UCSD-AML1 (cell line): ENCODE measurements at regions not wholly inside any gene's neighbourhood (a gene's known extent, or its start where the extent isn't known, plus 50 kb on each side); places are given as distances from the start of the nearest gene placed in this dataset.
"Not testable (repeated sequence)": the region's sequence is repeated elsewhere in the genome, so short reads cannot be mapped to it uniquely, and the experiment has no call there.

Experiments used
- DNase-seq: peaks from one replicate; lab custom pipeline; 2025; ENCODE audit not compliant: unreplicated experiment; lab: John Stamatoyannopoulos, UW

GRCh38 chr2:234863043-234863934 is 88.5 kb upstream of the SH3BP4 start:
- DNase-seq, result no peak

- no peak for DNase-seq
Observed at GRCh38 chr2:234861841-234862735, 89.7 kb upstream of the SH3BP4 start.

- DNase-seq, result not testable (repeated sequence)
Observed at GRCh38 chr2:234859330-234859872, 92.4 kb upstream of the SH3BP4 start.

- DNase-seq, result no peak
Observed at GRCh38 chr2:234858790-234859329, 93.0 kb upstream of the SH3BP4 start.

DNA sequence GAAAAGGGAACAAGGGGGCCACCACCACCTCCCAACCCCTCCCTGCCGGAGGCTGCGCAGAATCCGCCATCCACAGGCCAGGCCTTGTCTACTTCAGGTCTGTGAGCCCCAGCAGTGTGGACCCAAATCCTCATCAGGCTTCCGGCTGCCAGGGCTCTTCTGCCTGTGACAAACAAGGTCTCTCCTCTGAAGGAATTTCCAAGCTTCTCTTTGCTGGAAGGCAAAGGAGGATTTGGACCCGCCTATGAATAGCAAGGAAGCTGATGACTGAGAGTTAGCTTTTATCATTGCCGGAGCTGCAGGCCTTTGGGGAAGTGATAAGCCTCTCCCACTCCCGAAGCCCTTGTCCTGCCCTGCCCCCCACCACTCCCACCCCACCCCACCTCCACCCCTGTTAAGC is 93.7 kb upstream of the SH3BP4 start:
- DNase-seq, result no peak

DNA sequence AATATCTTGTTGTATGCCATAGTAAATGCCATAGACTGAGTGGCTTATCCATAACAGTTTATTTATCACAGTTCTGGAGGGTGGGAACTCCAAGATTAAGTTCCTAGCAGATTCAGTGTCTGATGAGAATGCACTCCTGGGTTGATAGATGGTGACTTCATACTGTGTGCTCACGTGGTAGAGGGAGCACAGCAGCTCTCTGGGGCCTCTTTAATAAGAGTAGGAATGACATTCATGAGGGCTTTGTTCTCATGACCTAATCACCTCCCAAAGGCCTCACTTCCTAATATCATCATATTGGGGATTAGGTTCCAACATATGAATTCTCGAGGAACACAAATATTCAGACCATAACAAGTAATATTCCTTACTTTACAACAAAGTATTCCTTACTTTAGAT is 98.1 kb upstream of the SH3BP4 start:
- DNase-seq, result no peak

DNA sequence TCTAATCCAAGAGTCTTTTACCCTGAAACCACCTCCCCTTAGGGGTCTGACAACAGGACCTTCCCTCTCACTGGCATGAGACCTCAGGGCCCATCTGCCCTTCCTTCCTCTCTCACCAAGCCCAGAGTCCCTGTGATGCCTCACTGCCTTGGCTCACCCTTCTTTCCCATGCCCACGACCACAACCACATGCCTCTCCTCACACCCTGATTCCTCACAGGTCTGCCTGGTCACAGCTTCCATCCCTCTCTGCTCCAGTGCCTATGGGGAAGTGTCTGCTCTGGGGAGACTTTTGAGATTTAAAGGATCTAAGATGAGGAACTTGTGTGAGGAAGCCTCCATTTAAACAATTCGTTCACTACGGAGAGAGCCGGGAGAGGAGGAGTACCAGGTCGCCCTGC is 98.9 kb upstream of the SH3BP4 start:
- DNase-seq, result no peak

- DNase-seq, result no peak
Observed at GRCh38 chr2:234852035-234852434, 99.8 kb upstream of the SH3BP4 start.

GRCh38 chr2:234851451-234851850 is 100.4 kb upstream of the SH3BP4 start:
- no peak for DNase-seq

DNA sequence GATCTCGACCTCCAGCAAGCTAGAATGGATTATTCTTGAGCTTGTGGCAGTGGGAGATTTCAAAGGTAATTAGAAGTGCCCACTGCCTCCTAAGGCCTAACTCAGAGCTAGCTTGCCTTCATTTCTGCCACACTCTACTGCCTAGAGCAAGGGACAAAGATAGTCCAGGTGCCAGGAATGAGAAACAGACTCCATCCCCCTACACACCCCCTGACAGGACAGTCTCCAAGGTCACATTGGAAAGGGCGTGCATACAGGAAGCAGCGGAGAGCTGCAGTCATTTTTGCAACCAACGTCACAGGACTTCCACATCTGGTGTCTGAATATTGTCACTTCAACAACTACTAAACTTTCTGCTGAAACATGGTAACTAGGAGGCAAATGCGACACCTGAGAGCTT is 101.0 kb upstream of the SH3BP4 start:
- DNase-seq, result no peak

- no peak for DNase-seq
Observed at GRCh38 chr2:234849678-234850077, 102.1 kb upstream of the SH3BP4 start.

DNA sequence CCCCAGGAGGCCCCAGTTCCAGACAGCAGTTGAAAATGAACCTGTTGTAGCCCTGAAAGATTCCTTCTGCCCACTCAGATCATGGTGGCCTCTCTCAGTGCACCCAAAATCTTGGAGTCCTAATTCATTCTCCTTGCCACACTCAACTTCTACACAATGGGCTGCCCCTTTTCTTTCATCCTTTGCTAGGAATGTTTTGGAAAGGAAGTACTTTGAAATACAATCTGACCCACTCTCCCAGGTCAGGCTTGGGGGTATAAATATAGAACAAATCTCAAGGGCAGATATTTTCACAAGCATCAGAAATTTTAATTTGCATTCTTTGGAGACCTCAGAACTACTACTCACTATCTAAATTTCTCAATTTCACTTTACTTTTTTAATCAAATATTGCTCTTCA is 103.2 kb upstream of the SH3BP4 start:
- DNase-seq, result no peak

GRCh38 chr2:234847639-234848038 is 104.2 kb upstream of the SH3BP4 start:
- DNase-seq, result no peak

DNA sequence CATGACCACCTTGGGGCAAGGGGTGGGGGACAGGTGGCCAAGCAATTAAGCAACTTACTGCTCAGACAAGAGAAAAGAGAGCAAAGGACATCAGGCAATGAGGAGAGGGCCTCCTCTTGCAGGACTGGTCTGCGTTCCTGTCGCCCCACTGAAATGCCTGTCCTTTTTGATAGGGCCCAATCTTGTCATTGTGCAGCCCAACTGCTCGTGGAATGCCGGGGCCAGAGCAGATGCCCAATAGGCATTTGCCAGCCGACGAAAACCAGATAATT is 104.5 kb upstream of the SH3BP4 start:
- DNase-seq, result no peak

DNA sequence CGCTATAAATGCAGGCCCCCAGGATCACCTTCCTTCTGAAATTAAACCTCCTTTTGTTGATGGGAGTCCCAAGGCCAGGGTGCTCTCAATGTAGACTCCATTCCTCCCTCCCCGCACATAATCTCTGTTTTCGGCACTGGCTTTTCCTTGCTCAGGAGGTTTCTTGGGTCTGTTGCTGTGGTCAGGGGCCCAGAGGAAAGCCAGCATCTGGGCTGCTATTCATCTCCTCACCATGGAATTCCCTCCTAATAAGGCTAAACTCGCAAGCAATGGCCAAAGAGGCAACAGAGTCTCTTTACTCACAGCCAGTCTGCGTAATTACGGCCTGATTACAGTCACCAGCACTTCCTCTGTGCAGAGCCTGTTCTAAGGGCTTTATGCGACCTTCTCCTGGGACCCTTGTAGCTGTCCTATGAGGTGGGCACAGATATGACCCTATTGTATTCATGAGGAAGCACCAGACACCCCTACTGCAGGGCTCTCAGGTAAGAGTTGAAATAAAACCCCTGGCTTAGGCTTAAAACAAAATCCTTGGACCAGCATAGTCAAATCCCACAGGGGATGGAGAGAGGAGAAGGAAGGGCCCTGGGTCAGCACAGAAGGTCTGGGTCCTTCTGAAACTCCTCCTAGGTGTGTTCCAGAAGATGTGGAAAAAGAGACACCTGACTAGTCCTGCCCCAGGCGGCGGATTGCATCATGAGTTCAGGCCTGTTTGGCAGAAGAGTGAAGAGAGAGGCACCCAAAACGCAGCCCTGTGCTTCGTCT is 105.0 kb upstream of the SH3BP4 start:
- no peak for DNase-seq

- DNase-seq, result no peak
Observed at GRCh38 chr2:234845602-234846590, 105.9 kb upstream of the SH3BP4 start.

- DNase-seq, result no peak
Observed at GRCh38 chr2:234843411-234843810, 108.4 kb upstream of the SH3BP4 start.

DNA sequence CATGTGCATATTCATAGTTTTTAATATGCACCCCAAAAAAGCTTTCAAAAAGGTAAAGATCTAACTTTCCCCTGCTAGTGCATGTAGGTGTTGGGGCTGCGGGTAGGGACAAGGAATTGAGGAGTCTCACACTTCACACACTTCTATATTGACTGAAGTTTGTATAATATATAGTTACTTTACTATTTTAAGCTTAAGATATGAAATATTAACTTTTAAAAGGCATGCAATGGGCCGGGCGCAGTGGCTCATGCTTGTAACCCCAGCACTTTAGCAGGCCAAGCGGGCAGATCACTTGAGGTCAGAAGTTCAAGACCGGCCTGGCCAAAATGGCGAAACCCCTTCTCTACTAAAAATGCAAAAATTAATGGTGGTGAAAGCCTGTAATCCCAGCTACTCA is 109.1 kb upstream of the SH3BP4 start:
- no peak for DNase-seq

DNA sequence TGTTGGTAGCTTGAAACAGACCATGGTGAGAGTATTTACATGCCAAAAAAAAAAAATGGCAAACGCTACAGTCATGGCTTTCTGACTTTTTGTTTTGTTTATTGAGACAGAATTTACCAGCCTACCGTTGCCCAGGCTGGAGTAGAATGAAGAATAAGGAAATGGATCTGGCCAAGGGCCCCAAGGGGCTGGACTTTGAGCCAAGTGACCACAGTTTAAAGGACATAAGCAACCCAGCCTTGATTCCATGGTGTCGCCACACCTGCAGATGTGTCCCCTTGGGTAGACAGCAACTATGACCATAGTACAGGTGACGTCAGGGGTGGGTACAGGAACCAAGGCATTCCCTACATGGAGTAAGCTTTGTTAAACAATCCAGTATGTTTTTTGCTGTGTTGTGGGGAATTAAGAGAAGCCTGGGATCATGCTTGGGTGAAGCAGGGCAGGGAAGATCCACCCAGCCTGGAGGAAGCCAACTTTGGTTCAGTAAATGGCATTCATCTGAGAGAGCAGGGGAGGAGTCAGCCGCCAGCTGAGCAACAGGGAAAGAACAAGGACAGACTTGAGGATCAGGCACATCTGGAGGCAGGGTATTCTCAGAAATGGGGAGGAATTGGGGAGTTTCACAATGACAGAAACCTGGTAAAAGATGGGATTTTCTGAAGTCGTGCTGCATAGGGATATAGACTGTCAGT is 110.3 kb upstream of the SH3BP4 start:
- no peak for DNase-seq
